Stimulated activated CD8-positive, alpha-beta memory T cell treated with anti-CD3 and anti-CD28 coated beads, Interleukin-15, amount 100 ng/mL, for 1 hour (primary cell): ENCODE measurements at regions not wholly inside any gene's neighbourhood (a gene's known extent, or its start where the extent isn't known, plus 50 kb on each side); places are given as distances from the start of the nearest gene placed in this dataset.

Experiments used
- DNase-seq: peaks from one replicate; pipeline ENCODE4 v3.0.0-alpha.2; 2020; ENCODE audit warnings: low read depth

GRCh38 chr11:37411289-37411688 is 813.3 kb upstream of the RAG2 start:
- DNase-seq, result no peak

- no peak for DNase-seq
Measured at GRCh38 chr11:37409124-37409523, 811.1 kb upstream of the RAG2 start.

- DNase-seq, result no peak
Measured at GRCh38 chr11:37407461-37407860, 809.4 kb upstream of the RAG2 start.

- no peak for DNase-seq
Measured at GRCh38 chr11:37406651-37407050, 808.6 kb upstream of the RAG2 start.

- DNase-seq, result no peak
Measured at GRCh38 chr11:37404231-37404630, 806.2 kb upstream of the RAG2 start.

- DNase-seq, result no peak
Measured at GRCh38 chr11:37402663-37403062, 804.6 kb upstream of the RAG2 start.

GRCh38 chr11:37394236-37394870 is 796.3 kb upstream of the RAG2 start:
- no peak for DNase-seq

- no peak for DNase-seq
Measured at GRCh38 chr11:37391615-37392014, 793.6 kb upstream of the RAG2 start.

GRCh38 chr11:37390576-37391083 is 792.6 kb upstream of the RAG2 start:
- no peak for DNase-seq

- no peak for DNase-seq
Measured at GRCh38 chr11:37378958-37379357, 780.9 kb upstream of the RAG2 start.

- no peak for DNase-seq
Measured at GRCh38 chr11:37372667-37373066, 774.6 kb upstream of the RAG2 start.

- DNase-seq, result no peak
Measured at GRCh38 chr11:37371346-37371970, 773.4 kb upstream of the RAG2 start.

GRCh38 chr11:37370817-37371216 is 772.8 kb upstream of the RAG2 start:
- DNase-seq, result no peak

GRCh38 chr11:37364246-37364839 is 766.3 kb upstream of the RAG2 start:
- DNase-seq, result no peak

GRCh38 chr11:37353192-37353591 is 755.2 kb upstream of the RAG2 start:
- DNase-seq, result no peak

- no peak for DNase-seq
Measured at GRCh38 chr11:37352485-37352884, 754.4 kb upstream of the RAG2 start.

- DNase-seq, result no peak
Measured at GRCh38 chr11:37343290-37343689, 745.3 kb upstream of the RAG2 start.

GRCh38 chr11:37336401-37336800 is 738.4 kb upstream of the RAG2 start:
- DNase-seq, result no peak

GRCh38 chr11:37333345-37333744 is 735.3 kb upstream of the RAG2 start:
- no peak for DNase-seq

- no peak for DNase-seq
Measured at GRCh38 chr11:37323843-37324242, 725.8 kb upstream of the RAG2 start.

GRCh38 chr11:37322333-37323194 is 724.5 kb upstream of the RAG2 start:
- DNase-seq, result no peak

GRCh38 chr11:37320921-37321320 is 722.9 kb upstream of the RAG2 start:
- no peak for DNase-seq

- no peak for DNase-seq
Measured at GRCh38 chr11:37317803-37318202, 719.8 kb upstream of the RAG2 start.
